ENCODE measurements at regions not wholly inside any gene's neighbourhood (a gene's known extent, or its start where the extent isn't known, plus 50 kb on each side); places are given as distances from the start of the nearest gene placed in this dataset.

- TF ChIP-seq POLR2A (IDR thresholded peaks at IDR 0.05; ENCODE audit: low read depth, low read length), result no peak
- no peak for TF ChIP-seq POLR2AphosphoS5 (IDR thresholded peaks at IDR 0.05; ENCODE audit: low read depth, low read length)
- no peak for TF ChIP-seq TAF1 (IDR thresholded peaks at IDR 0.05; ENCODE audit: borderline replicate concordance, low read depth, low read length)
These were observed 289.0 kb downstream of the HNRNPD start for GRCh38 chr4:82084747-82085146.
